DOHH2 (cell line): ENCODE measurements at regions not wholly inside any gene's neighbourhood (a gene's known extent, or its start where the extent isn't known, plus 50 kb on each side); places are given as distances from the start of the nearest gene placed in this dataset.

Source experiments
- H3F3A ChIP-seq: fragments of 200-600 bp; sonication (generic), shearing (Covaris generic); 2 replicates; pipeline ENCODE4 v1.6.0; 2016; ENCODE audit warnings: antibody characterized with exemption, mild to moderate bottlenecking; ENCODE audit not compliant: control insufficient read depth, insufficient read depth
- H3K27ac ChIP-seq: fragments of 200-600 bp; sonication (generic); 2 replicates; pipeline ENCODE4 v1.5.1; 2014; ENCODE audit warnings: low read depth, mild to moderate bottlenecking, low read length, moderate library complexity
- H3K27me3 ChIP-seq: fragments of 200-600 bp; sonication (generic); 2 replicates; pipeline ENCODE4 v1.6.1; 2014; ENCODE audit warnings: mild to moderate bottlenecking, low read length, mixed read lengths; ENCODE audit not compliant: control insufficient read depth
- H3K36me3 ChIP-seq: fragments of 200-600 bp; sonication (generic); 2 replicates; pipeline ENCODE4 v1.6.1; 2014; ENCODE audit warnings: mild to moderate bottlenecking, low read length, moderate library complexity, mixed read lengths; ENCODE audit not compliant: control insufficient read depth
- H3K4me1 ChIP-seq: fragments of 200-600 bp; sonication (generic); 2 replicates; pipeline ENCODE4 v1.6.1; 2014; ENCODE audit warnings: mild to moderate bottlenecking, low read length, mixed read lengths; ENCODE audit not compliant: control insufficient read depth
- H3K4me2 ChIP-seq: fragments of 200-600 bp; sonication (generic); 2 replicates; pipeline ENCODE4 v1.6.0; 2014; ENCODE audit warnings: mild to moderate bottlenecking, low read length, moderate library complexity
- H3K4me3 ChIP-seq: fragments of 200-600 bp; sonication (generic); 2 replicates; pipeline ENCODE4 v1.5.1; 2014; ENCODE audit warnings: mild to moderate bottlenecking, low read length, mixed read lengths
- H3K79me2 ChIP-seq: fragments of 200-600 bp; sonication (generic); 2 replicates; pipeline ENCODE4 v1.6.1; 2014; ENCODE audit warnings: mild to moderate bottlenecking, low read length, mixed read lengths; ENCODE audit not compliant: control insufficient read depth
- H3K9me2 ChIP-seq: fragments of 200-600 bp; sonication (generic); replicated peaks from 2 replicates; pipeline ENCODE4 v1.6.1; 2014; ENCODE audit warnings: mild to moderate bottlenecking, low read length, mixed read lengths; ENCODE audit not compliant: control insufficient read depth
- H3K9me3 ChIP-seq: fragments of 200-600 bp; sonication (generic); 2 replicates; pipeline ENCODE4 v1.6.1; 2014; ENCODE audit warnings: antibody characterized with exemption, low read length, mixed read lengths; ENCODE audit not compliant: control insufficient read depth, insufficient read depth
- H4K20me1 ChIP-seq: fragments of 200-600 bp; sonication (generic); 2 replicates; pipeline ENCODE4 v1.6.0; 2014; ENCODE audit warnings: low read depth, mild to moderate bottlenecking, antibody characterized with exemption, low read length, moderate library complexity; ENCODE audit not compliant: control insufficient read depth, insufficient read depth
- EZH2phosphoT487 ChIP-seq: fragments of 200-600 bp; sonication (generic); IDR thresholded peaks from 2 replicates; pipeline ENCODE4 v1.6.1; 2017; ENCODE audit warnings: borderline replicate concordance, mild to moderate bottlenecking, antibody characterized with exemption, low read length, moderate library complexity, mixed read lengths
- TF ChIP-seq, protein P1 (sequence below): fragments of 200-600 bp; sonication (generic); IDR thresholded peaks from one replicate; pipeline ENCODE4 v1.5.1; 2014; ENCODE audit warnings: antibody characterized with exemption, mild to moderate bottlenecking, low read depth, low read length; ENCODE audit not compliant: poor library complexity, severe bottlenecking

DNA sequence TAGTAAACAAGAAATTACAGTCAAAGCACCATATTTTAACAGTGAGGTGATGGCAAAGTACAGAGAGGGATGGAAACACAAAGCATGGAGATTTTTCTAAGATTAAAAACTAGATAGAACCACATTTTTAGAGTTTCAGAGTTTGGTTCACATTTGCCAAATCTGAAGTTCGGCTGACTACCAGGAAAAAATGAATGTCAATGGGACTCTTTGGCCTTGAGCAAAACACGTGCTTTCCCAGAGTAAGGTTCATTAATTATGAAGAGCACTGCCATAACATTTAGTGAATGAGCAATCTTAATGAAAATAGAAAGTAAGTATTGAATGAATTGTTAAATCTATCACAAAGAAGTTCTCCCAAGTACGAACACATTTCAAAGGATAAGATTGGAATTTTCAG is 571.2 kb upstream of the VRK2 start:
- H3K4me1 ChIP-seq = no peaks in the 10 kb centered on the region
- H3K4me3 ChIP-seq = no peak overlapping the region
- no peaks in the 10 kb centered on the region for H3K36me3 ChIP-seq
- TF ChIP-seq, protein P1, sequence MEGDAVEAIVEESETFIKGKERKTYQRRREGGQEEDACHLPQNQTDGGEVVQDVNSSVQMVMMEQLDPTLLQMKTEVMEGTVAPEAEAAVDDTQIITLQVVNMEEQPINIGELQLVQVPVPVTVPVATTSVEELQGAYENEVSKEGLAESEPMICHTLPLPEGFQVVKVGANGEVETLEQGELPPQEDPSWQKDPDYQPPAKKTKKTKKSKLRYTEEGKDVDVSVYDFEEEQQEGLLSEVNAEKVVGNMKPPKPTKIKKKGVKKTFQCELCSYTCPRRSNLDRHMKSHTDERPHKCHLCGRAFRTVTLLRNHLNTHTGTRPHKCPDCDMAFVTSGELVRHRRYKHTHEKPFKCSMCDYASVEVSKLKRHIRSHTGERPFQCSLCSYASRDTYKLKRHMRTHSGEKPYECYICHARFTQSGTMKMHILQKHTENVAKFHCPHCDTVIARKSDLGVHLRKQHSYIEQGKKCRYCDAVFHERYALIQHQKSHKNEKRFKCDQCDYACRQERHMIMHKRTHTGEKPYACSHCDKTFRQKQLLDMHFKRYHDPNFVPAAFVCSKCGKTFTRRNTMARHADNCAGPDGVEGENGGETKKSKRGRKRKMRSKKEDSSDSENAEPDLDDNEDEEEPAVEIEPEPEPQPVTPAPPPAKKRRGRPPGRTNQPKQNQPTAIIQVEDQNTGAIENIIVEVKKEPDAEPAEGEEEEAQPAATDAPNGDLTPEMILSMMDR = no peak
- H3K27me3 ChIP-seq = no peaks in the 10 kb centered on the region
- no peak overlapping the region for H3K4me2 ChIP-seq
- H3F3A ChIP-seq = no peaks in the 10 kb centered on the region
- H3K79me2 ChIP-seq = no peaks in the 10 kb centered on the region
- H3K9me2 ChIP-seq = no peaks in the 10 kb centered on the region
- no peaks in the 10 kb centered on the region for H4K20me1 ChIP-seq
- no peak overlapping the region for H3K27ac ChIP-seq
- H3K9me3 ChIP-seq = no peaks in the 10 kb centered on the region

DNA sequence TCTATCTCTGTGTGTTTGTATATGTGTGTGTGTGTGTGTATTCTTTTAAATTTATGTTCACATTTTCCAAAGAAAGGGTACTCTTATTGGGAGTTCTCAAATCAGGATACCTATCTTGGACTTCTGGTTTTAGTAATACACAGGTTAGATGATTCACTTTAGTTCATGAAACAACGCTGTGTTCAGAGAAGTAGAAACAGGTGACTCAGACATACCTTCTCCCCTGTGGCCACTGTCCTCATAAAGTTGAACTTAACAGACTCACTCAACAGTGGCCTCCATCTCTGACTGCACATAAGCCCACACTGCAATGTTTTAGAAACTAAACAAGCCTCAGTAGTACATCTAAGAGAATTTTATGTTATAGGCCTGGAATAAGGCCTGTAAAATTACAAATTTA is 566.6 kb upstream of the VRK2 start:
- H3K4me3 ChIP-seq = no peak overlapping the region
- no peaks in the 10 kb centered on the region for H3K4me1 ChIP-seq
- no peaks in the 10 kb centered on the region for H3K79me2 ChIP-seq
- H4K20me1 ChIP-seq = no peaks in the 10 kb centered on the region
- no peaks in the 10 kb centered on the region for H3K9me2 ChIP-seq
- H3K27me3 ChIP-seq = no peaks in the 10 kb centered on the region
- no peaks in the 10 kb centered on the region for H3F3A ChIP-seq
- H3K9me3 ChIP-seq = no peaks in the 10 kb centered on the region
- H3K27ac ChIP-seq = no peak overlapping the region
- H3K36me3 ChIP-seq = no peaks in the 10 kb centered on the region
- no peak overlapping the region for H3K4me2 ChIP-seq
- no peak for TF ChIP-seq EZH2phosphoT487
- TF ChIP-seq, protein P1 = no peak

DNA sequence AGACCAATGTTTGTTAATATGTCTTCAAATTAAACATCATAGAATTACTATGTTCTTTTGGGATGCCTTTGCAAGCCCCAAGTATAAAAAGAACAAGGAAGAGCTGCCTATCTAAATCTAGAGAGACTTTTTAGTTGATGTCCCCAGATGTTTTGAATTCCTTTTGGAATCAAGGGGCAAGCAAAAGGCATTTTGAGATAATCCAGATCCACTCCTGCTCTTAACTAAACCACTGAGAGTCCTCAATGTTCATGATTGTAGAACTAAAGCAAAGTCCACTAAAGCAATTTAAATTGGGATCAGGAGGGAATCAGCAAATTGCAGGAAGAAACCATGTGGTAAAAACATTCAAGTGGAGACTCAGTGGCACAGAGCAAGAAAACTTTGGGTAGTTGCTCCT is 558.5 kb upstream of the VRK2 start:
- Histone ChIP-seq H4K20me1 (no peaks in the 10 kb centered on the region), H3K79me2 (no peaks in the 10 kb centered on the region), H3K4me1 (no peaks in the 10 kb centered on the region), H3K4me2 (no peak overlapping the region), H3K9me3 (no peaks in the 10 kb centered on the region), H3K9me2 (no peaks in the 10 kb centered on the region), H3K36me3 (no peaks in the 10 kb centered on the region), H3F3A (no peaks in the 10 kb centered on the region), H3K27me3 (no peaks in the 10 kb centered on the region), H3K4me3 (no peak overlapping the region), H3K27ac (no peak overlapping the region)
- no peak for TF ChIP-seq EZH2phosphoT487
- TF ChIP-seq, protein P1 = no peak

DNA sequence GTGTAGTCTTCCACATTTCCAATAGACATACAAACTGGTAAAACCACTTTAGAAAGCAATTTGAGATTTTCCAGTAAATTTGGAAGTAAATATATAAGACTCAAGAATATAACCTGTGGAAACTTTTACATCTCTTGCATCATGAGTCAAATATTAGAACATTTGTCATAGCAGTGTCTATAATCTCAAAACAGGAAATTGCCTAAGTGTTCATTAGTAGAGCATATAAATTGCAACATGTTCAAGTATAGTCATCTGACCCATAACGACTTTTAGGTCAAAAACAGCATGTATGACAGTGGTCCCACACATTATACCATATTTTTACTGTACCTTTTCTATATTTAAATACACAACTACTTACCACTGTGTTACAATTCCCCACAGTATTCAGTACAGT is 555.9 kb upstream of the VRK2 start:
- Histone ChIP-seq H4K20me1 (no peaks in the 10 kb centered on the region), H3K27me3 (no peaks in the 10 kb centered on the region), H3K9me2 (no peaks in the 10 kb centered on the region), H3K36me3 (no peaks in the 10 kb centered on the region), H3K4me2 (no peak overlapping the region), H3K4me3 (no peak overlapping the region), H3K27ac (no peak overlapping the region), H3F3A (no peaks in the 10 kb centered on the region), H3K9me3 (no peaks in the 10 kb centered on the region), H3K79me2 (no peaks in the 10 kb centered on the region), H3K4me1 (no peaks in the 10 kb centered on the region)
- no peak for TF ChIP-seq EZH2phosphoT487
- TF ChIP-seq, protein P1 = no peak
